ENCODE measurements at regions not wholly inside any gene's neighbourhood (a gene's known extent, or its start where the extent isn't known, plus 50 kb on each side); places are given as distances from the start of the nearest gene placed in this dataset.
"Not testable (repeated sequence)": the region's sequence is repeated elsewhere in the genome, so short reads cannot be mapped to it uniquely, and the experiment has no call there.

GRCh38 chr3:144770281-144770680 is 798.7 kb downstream of the DIPK2A start:
- FAIRE-seq: no peak

DNA sequence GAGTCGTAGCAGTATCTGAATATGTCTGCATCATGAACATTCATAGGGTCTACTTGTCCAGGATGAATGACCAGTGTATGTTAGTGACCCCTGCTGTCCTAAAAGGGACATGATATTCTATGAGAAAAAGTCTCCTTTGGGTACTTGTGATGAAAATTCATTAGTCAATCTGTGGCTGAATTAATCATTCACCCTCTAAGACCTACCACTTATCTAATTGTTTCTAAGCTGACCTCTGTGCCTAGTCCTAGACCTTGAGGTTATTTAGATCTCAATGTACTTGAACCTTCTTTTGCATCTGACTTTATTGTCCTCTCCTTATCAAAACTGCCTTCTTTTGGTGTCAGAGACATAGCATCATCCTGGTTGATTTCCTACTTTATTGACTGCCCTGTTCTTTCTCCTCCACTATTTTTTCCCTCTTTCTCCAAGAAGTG is 799.3 kb downstream of the DIPK2A start:
- peak; percentile 93 for FAIRE-seq

DNA sequence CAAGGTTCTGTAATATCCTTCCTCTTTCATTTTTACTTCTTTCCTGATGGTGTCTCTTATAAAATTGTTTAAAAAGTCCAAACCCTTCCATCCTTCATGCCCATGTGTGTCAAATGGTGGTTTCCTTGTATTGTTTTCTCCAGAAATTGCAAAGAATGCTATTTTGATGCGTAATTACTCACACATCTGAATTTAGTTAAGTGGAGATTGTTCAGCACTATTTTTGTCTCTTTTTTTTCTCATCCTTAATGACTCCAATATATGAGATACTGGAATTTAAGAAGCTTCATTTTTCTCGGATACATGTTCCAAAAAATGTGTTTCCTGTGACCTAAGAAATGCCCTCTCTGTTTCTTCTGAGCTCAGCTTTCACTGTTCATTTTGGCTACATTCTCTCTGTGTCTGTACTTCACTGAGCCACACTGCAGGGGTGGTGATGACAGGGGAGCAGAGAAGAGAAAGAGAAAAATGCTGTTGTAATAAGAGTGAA is 799.8 kb downstream of the DIPK2A start:
- no peak for FAIRE-seq

- FAIRE-seq: no peak
Observed at GRCh38 chr3:144772372-144772771, 800.7 kb downstream of the DIPK2A start.

DNA sequence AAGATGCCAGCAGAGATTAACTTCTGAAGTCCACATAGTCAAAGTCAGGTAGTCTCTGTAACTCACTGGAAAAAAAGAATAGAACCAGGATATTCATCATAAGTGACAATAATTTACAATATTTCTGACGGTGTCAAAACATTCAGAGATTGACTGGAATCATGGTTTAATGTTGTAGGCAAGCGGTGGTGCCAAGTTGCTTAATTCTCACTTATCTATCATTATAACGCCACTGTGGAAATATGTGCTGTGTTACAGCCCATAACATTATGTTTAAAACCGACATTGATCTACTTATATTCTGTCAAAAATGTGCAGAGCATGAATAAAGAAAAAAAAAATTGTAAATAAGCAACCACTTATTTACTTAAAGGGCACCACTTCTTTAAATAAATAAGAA is 801.7 kb downstream of the DIPK2A start:
- no peak for FAIRE-seq

DNA sequence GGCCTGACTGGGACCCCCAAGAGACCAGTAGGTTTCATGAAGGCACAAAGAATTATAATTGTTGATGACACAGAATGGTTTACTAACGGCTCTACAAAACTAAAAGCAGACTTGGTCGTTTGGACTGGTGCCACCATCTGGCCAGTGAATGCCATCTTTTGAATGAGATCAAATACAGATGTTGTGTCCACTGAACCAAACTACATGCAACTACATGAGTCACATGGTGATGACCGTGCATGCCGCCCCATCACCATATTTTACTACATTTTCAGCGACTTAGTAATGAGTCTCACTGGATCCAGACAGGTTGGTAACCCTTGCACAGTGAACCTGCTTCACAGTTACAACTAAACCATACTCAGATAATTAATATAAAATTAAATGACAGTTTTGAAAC is 803.3 kb downstream of the DIPK2A start:
- no peak for FAIRE-seq

GRCh38 chr3:144775551-144775950 is 803.9 kb downstream of the DIPK2A start:
- no peak for FAIRE-seq

DNA sequence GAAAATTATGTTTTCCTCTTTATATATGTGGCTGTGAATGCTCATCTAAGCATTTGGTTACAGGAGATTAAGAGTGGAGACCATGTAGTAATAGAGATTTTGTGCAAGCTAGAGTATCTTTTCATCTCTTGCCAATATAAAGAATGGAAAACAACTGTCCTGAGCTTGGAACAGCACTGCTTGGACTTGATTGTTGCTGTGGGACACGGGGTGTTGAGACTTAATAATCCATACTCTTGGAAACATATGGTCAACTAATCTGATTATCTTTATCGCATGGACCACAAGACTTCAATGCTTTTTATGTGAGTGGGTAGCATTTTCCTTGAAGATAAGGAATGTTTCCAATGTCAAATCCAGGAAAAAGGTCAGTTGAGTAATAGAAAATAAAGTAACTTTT is 806.3 kb downstream of the DIPK2A start:
- FAIRE-seq: no peak

- no peak for FAIRE-seq
Observed at GRCh38 chr3:144791034-144791433, 819.4 kb downstream of the DIPK2A start.

- no peak for FAIRE-seq
Observed at GRCh38 chr3:144801890-144802289, 830.3 kb downstream of the DIPK2A start.

GRCh38 chr3:144809380-144809779 is 837.8 kb downstream of the DIPK2A start:
- FAIRE-seq: no peak

- FAIRE-seq: no peak
Observed at GRCh38 chr3:144810160-144810559, 838.5 kb downstream of the DIPK2A start.

DNA sequence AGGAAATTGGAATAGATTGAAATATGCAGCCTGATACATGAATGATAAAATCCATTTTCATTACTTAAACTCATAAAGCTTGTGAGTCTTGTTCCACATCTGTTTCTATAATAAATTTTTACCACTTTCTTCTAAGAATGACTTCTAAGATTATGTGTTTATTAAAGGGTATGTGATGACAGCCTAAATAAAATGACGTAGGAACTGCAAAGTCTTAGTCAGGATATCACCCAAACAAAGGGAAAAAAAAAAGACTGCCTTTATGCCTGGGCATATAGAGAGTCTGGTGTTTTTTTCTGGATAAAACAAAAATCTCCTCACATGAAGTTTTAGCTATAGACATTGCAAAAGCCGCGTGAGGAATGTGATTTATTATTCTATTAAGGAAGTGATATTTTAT is 844.0 kb downstream of the DIPK2A start:
- FAIRE-seq: no peak

GRCh38 chr3:144816323-144816722 is 844.7 kb downstream of the DIPK2A start:
- no peak for FAIRE-seq

DNA sequence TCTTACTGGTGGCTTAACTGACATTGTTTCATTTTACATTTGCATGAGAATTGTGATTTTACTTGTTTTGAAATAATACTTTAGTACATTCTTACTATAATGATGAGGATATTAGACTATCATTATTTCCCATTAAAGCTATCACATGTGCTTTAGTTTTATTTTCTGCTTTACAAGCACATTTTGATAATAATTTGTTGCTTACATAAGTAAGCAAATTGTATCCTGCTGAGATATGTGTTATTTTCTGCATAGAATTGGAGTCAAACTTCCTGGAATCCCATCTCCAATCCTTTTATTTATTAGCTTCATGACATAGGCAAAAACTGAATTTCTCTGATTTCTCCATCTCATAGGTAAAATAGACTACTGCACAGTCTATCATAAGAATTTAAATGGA is 847.4 kb downstream of the DIPK2A start:
- FAIRE-seq: no peak

DNA sequence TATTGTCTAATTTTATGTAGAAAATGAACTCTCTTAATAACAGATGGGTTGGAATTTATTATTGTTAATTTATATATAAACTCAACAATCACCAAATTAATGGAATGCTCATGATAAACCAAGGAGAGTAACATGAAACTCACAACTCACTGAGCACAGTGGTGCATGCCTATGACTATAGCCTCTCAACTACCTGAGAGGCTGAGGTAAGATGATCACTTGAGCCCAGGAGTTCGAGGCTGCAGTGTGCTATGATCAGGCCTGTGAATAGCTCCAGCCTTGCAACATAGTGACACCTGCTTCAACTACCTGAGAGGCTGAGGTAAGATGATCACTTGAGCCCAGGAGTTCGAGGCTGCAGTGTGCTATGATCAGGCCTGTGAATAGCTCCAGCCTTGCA is 848.6 kb downstream of the DIPK2A start:
- not testable (repeated sequence) for FAIRE-seq

DNA sequence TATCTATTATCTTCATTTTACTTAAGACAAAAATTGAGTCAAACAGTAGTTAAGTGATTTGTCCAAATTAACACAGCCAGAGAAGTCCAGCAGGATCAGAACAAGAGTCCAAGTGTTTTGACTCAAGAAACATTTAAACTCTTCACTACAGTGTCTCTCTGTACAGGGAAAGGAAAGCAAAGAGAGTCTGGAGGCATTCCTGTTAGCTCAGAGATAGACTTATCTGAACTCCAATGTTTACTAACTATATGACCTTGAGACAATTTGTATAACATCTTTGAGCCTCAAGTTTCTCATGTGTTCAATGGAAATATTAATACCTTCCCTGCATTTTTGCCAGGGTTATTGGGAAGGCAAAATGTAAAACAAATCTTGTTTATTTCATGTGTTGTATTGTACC is 849.1 kb downstream of the DIPK2A start:
- FAIRE-seq: no peak

GRCh38 chr3:144821583-144821982 is 850.0 kb downstream of the DIPK2A start:
- no peak for FAIRE-seq

- FAIRE-seq: no peak
Observed at GRCh38 chr3:144822671-144823070, 851.0 kb downstream of the DIPK2A start.

- FAIRE-seq: no peak
Observed at GRCh38 chr3:144831955-144832716, 860.5 kb downstream of the DIPK2A start.

DNA sequence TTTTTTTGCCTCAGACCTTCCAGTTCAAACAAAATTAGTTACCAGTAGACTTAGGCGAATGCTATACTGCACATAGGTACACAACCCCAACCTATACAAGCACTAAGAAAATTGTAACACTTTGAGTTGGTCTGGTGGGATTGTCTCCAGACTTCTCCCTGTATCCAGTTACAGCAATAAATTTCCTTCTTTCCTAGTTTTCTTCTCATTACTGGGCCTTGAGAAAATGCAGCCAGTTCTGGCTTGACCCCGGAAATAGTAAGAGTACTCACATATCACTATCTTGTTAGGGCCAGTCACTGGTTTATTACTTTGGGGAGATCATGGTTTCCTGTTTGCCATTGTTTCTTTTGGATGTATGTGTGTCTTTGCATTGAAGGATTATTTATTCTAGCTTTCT is 868.4 kb downstream of the DIPK2A start:
- FAIRE-seq: no peak

DNA sequence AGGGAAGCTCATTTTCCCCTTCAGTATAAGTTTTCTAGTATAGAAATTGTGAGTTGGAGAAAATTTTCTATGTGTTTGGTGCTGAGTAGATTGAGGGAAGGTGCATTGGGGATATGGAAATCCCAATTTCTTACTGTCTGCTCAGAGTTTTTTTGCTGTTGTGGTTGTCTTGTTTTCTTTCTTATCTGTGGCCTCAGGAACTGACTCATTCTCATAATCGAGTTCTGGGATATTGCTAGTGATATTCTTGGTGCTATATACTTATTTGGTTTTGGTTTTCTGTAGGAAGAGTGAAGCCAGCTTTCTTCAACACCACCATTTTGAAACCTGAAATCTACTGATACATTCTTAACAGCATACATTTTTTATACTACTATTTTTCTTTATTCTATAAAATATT is 869.2 kb downstream of the DIPK2A start:
- FAIRE-seq: no peak

DNA sequence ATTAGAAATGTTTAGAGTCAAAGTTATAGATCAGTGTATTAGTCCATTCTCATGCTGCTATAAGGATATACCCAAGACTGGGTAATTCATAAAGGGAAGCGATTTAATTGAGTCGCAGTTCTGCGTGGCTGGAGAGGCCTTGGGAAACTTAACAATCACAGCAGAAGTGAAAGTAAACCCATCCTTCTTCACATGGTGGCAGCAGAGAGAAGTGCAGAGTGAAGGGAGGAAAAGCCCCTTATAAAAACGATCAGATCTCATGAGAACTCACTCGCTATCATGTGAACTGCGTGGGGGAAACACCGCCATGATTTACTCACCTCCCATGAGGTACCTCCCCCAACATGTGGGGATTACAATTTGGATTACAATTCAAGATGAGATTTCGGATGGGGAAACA is 871.5 kb downstream of the DIPK2A start:
- FAIRE-seq: no peak

GRCh38 chr3:144852999-144853398 is 881.4 kb downstream of the DIPK2A start:
- FAIRE-seq: no peak

DNA sequence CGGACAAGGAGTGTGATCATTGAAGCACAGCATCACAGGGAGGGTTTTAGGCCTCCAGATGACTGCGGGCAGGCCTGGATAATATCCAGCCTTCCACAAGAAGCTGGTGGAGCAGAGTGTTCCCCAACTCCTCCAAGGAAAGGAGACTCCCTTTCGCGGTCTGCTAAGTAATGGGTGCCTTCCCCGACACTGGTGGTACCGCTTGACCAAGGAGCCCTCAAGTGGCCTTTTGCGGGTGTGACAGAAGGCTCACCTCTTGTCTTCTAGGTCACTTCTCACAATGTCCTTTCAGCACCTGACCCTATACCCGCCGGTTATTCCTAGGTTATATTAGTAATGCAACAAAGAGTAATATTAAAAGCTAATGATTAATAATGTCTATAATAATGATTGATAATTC is 882.4 kb downstream of the DIPK2A start:
- not testable (repeated sequence) for FAIRE-seq
